HG03280 (cell line): ENCODE measurements at regions not wholly inside any gene's neighbourhood (a gene's known extent, or its start where the extent isn't known, plus 50 kb on each side); places are given as distances from the start of the nearest gene placed in this dataset.
"Not testable (repeated sequence)": the region's sequence is repeated elsewhere in the genome, so short reads cannot be mapped to it uniquely, and the experiment has no call there.

ENCODE experiments used
- ATAC-seq: cut with Tn5 transposase; IDR thresholded peaks from one replicate; pipeline ENCODE4 v1.9.1; 2021; ENCODE audit warnings: mild to moderate bottlenecking, moderate library complexity; ENCODE audit not compliant: unreplicated experiment

- no peak for ATAC-seq
Measured at GRCh38 chr6:103122766-103123601, 1729.5 kb downstream of the GRIK2 start.

- no peak for ATAC-seq
Measured at GRCh38 chr6:103119056-103119455, 1725.5 kb downstream of the GRIK2 start.

- ATAC-seq: no peak
Measured at GRCh38 chr6:103114582-103114981, 1721.1 kb downstream of the GRIK2 start.

GRCh38 chr6:103113416-103113815 is 1719.9 kb downstream of the GRIK2 start:
- no peak for ATAC-seq

GRCh38 chr6:103107985-103108384 is 1714.5 kb downstream of the GRIK2 start:
- no peak for ATAC-seq

- no peak for ATAC-seq
Measured at GRCh38 chr6:103105686-103106085, 1712.2 kb downstream of the GRIK2 start.

GRCh38 chr6:103101267-103101666 is 1707.8 kb downstream of the GRIK2 start:
- no peak for ATAC-seq

- not testable (repeated sequence) for ATAC-seq
Measured at GRCh38 chr6:103092414-103092813, 1698.9 kb downstream of the GRIK2 start.

GRCh38 chr6:103085801-103086200 is 1692.3 kb downstream of the GRIK2 start:
- ATAC-seq: no peak

GRCh38 chr6:103081876-103082630 is 1688.5 kb downstream of the GRIK2 start:
- ATAC-seq: no peak

- ATAC-seq: no peak
Measured at GRCh38 chr6:103081126-103081525, 1687.6 kb downstream of the GRIK2 start.

- no peak for ATAC-seq
Measured at GRCh38 chr6:103080497-103080896, 1687.0 kb downstream of the GRIK2 start.

- no peak for ATAC-seq
Measured at GRCh38 chr6:103079867-103080266, 1686.4 kb downstream of the GRIK2 start.

- no peak for ATAC-seq
Measured at GRCh38 chr6:103062136-103062535, 1668.6 kb downstream of the GRIK2 start.

GRCh38 chr6:103047567-103047966 is 1654.1 kb downstream of the GRIK2 start:
- ATAC-seq: no peak

GRCh38 chr6:103042336-103042735 is 1648.8 kb downstream of the GRIK2 start:
- no peak for ATAC-seq

- ATAC-seq: no peak
Measured at GRCh38 chr6:103036846-103037245, 1643.3 kb downstream of the GRIK2 start.

GRCh38 chr6:103027271-103027931 is 1633.9 kb downstream of the GRIK2 start:
- no peak for ATAC-seq

GRCh38 chr6:103018426-103018825 is 1624.9 kb downstream of the GRIK2 start:
- no peak for ATAC-seq

GRCh38 chr6:103017878-103018277 is 1624.4 kb downstream of the GRIK2 start:
- ATAC-seq: no peak

GRCh38 chr6:103011605-103012004 is 1618.1 kb downstream of the GRIK2 start:
- ATAC-seq: no peak

- no peak for ATAC-seq
Measured at GRCh38 chr6:103002282-103002681, 1608.8 kb downstream of the GRIK2 start.
